ENCODE measurements at regions not wholly inside any gene's neighbourhood (a gene's known extent, or its start where the extent isn't known, plus 50 kb on each side); places are given as distances from the start of the nearest gene placed in this dataset.

- TF ChIP-seq CTCF (IDR thresholded peaks at IDR 0.05; ENCODE audit: control extremely low read depth in 1 of 3, insufficient read depth in 1 of 3, low read depth in 1 of 3, low read length in 3 of 3) (no peak), POLR2AphosphoS5 (IDR thresholded peaks at IDR 0.05; ENCODE audit: low read depth, low read length) (no peak), YY1 (IDR thresholded peaks at IDR 0.05; ENCODE audit: low read depth, low read length) (no peak), TCF12 (IDR thresholded peaks at IDR 0.05; ENCODE audit: low read depth, low read length) (no peak), RAD21 (IDR thresholded peaks at IDR 0.05 in 1 of 2, conservative IDR thresholded peaks at IDR 0.05 in 1 of 2; ENCODE audit: low read depth in 2 of 2, low read length in 2 of 2) (no peak), HDAC2 (IDR thresholded peaks at IDR 0.05; ENCODE audit: borderline replicate concordance in 1 of 2, low read depth in 2 of 2, low read length in 2 of 2) (no peak), TAF1 (IDR thresholded peaks at IDR 0.05; ENCODE audit: low read depth, low read length) (no peak), CHD1 (IDR thresholded peaks at IDR 0.05; ENCODE audit: low read depth, low read length) (no peak), JUN (IDR thresholded peaks at IDR 0.05; ENCODE audit: low read depth, low read length) (no peak), JUND (IDR thresholded peaks at IDR 0.05; ENCODE audit: low read length) (no peak), ZNF274 (IDR thresholded peaks at IDR 0.05; ENCODE audit: borderline replicate concordance, extremely low read depth, low read length) (no peak), TEAD4 (IDR thresholded peaks at IDR 0.05; ENCODE audit: low read depth, low read length) (no peak), MAFK (IDR thresholded peaks at IDR 0.05; ENCODE audit: low read depth, low read length) (no peak)
- TF ChIP-seq, protein P1, sequence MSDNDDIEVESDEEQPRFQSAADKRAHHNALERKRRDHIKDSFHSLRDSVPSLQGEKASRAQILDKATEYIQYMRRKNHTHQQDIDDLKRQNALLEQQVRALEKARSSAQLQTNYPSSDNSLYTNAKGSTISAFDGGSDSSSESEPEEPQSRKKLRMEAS (IDR thresholded peaks at IDR 0.05), result no peak
Measured at GRCh38 chr1:23613191-23614031, 54.1 kb upstream of the ID3 start.

Data from H1 (cell line).